Gastrocnemius medialis (tissue), 4 donors: ENCODE measurements at regions not wholly inside any gene's neighbourhood (a gene's known extent, or its start where the extent isn't known, plus 50 kb on each side); places are given as distances from the start of the nearest gene placed in this dataset.

Experiments
- ATAC-seq, 2 donors: fragments of 150-250 bp; one replicate each; pipeline ENCODE4 v1.9.1; 2016
- DNase-seq, 2 donors: peaks; one replicate each; pipeline ENCODE4 v3.0.0-alpha.2; 2019
- H3K27ac ChIP-seq, 4 donors: fragments of 200-600 bp; sonication (generic); 1 replicate in 1 of 4; 2 replicates in 3 of 4; pipeline ENCODE4 v1.5.1; 2016 to 2018; ENCODE audit warnings: mild to moderate bottlenecking in 2 of 4, moderate library complexity in 1 of 4
- H3K27me3 ChIP-seq, 3 donors: fragments of 200-600 bp; sonication (generic) in 2 of 3; 1 replicate in 1 of 3; 2 replicates in 2 of 3; pipeline versions ENCODE4 v1.5.1 to v1.6.0; 2016 to 2019; ENCODE audit warnings: mild to moderate bottlenecking in 1 of 3, moderate library complexity in 1 of 3
- H3K36me3 ChIP-seq, 2 donors: fragments of 200-600 bp; sonication (generic) in 1 of 2; one replicate each; pipeline ENCODE4 v1.5.1; 2017 to 2018
- H3K4me1 ChIP-seq, 2 donors: fragments of 200-600 bp; sonication (generic) in 1 of 2; one replicate each; pipeline ENCODE4 v1.5.1; 2016 to 2017; ENCODE audit warnings: mild to moderate bottlenecking in 2 of 2
- H3K4me3 ChIP-seq, 4 donors: fragments of 200-600 bp; sonication (generic) in 3 of 4; 1 replicate in 1 of 4; 2 replicates in 3 of 4; pipeline ENCODE4 v1.5.1; 2016 to 2019; ENCODE audit warnings: mild to moderate bottlenecking in 2 of 4
- H3K9me3 ChIP-seq, 3 donors: fragments of 200-600 bp; sonication (generic) in 2 of 3; 1 replicate in 1 of 3; 2 replicates in 2 of 3; pipeline ENCODE4 v1.5.1; 2016 to 2019
- CTCF ChIP-seq, 5 experiments: fragments of 450-650 bp in 3 of 5; fragments of 200-600 bp in 2 of 5; sonication (generic) in 2 of 5; IDR thresholded peaks in 4 of 5; conservative IDR thresholded peaks in 1 of 5; 1 replicate in 4 of 5; 2 replicates in 1 of 5; pipeline ENCODE4 v1.5.1; 2016 to 2019; ENCODE audit warnings: antibody characterized with exemption in 5 of 5, mild to moderate bottlenecking in 3 of 5, moderate library complexity in 3 of 5
- POLR2A ChIP-seq, 2 donors: fragments of 450-650 bp; IDR thresholded peaks; one replicate each; pipeline ENCODE4 v1.6.1; 2017; ENCODE audit warnings: antibody characterized with exemption in 2 of 2, mild to moderate bottlenecking in 2 of 2, moderate library complexity in 2 of 2
- in situ Hi-C, 4 donors: fragments of 200-750 bp; cut with MboI; loops; one replicate each; pipeline versions ENCODE4 v1.15.0 to v1.8.0; 2017; ENCODE audit warnings: low sequenced_read_pairs in 4 of 4
- intact Hi-C: fragments of 100-400 bp; cut with DNase I; formaldehyde crosslinking; loops from one replicate; pipeline ENCODE4 v1.15.1; 2023; ENCODE audit warnings: low total_unique reads

GRCh38 chr14:101353422-101353821, 207.9 kb upstream of the DIO3 start:
- no peak overlapping the region for H3K4me3 ChIP-seq
- ATAC-seq, result no peak
- no peak overlapping the region for H3K27ac ChIP-seq
- no peak for TF ChIP-seq CTCF (IDR thresholded peaks at IDR 0.05 in 4 of 5, conservative IDR thresholded peaks at IDR 0.05 in 1 of 5)
- TF ChIP-seq POLR2A (IDR thresholded peaks at IDR 0.05), result no peak
- H3K9me3 ChIP-seq, result no peaks in the 10 kb centered on the region
- H3K36me3 ChIP-seq, result no peaks in the 10 kb centered on the region
- H3K4me1 ChIP-seq, result no peaks in the 10 kb centered on the region
- DNase-seq, result no peak
- in situ Hi-C loops, result no loop called here
- H3K27me3 ChIP-seq, result no peaks in the 10 kb centered on the region
- intact Hi-C loops, result no loop called here

- no peaks in the 10 kb centered on the region for H3K27me3 ChIP-seq
- no peak for DNase-seq
- no peaks in the 10 kb centered on the region for H3K36me3 ChIP-seq
- H3K9me3 ChIP-seq, result no peaks in the 10 kb centered on the region
- ATAC-seq, result no peak
- H3K4me1 ChIP-seq, result peaks cover 0 to 3% of the 10 kb centered on the region in 2 donors
- in situ Hi-C loops, result no loop called here
- no peak overlapping the region for H3K27ac ChIP-seq
- no peak overlapping the region for H3K4me3 ChIP-seq
- TF ChIP-seq CTCF (IDR thresholded peaks at IDR 0.05 in 4 of 5, conservative IDR thresholded peaks at IDR 0.05 in 1 of 5) (no peak), POLR2A (IDR thresholded peaks at IDR 0.05) (no peak)
- intact Hi-C loops, result no loop called here
These were observed 206.6 kb upstream of the DIO3 start for GRCh38 chr14:101354726-101355125.

GRCh38 chr14:101355284-101355683, 206.0 kb upstream of the DIO3 start:
- H3K9me3 ChIP-seq, result no peaks in the 10 kb centered on the region
- no peak for ATAC-seq
- no peak for DNase-seq
- no peaks in the 10 kb centered on the region for H3K27me3 ChIP-seq
- H3K4me3 ChIP-seq, result no peak overlapping the region
- no peaks in the 10 kb centered on the region for H3K36me3 ChIP-seq
- intact Hi-C loops (no loop called here), in situ Hi-C loops (no loop called here)
- TF ChIP-seq POLR2A (IDR thresholded peaks at IDR 0.05), result no peak
- TF ChIP-seq CTCF (IDR thresholded peaks at IDR 0.05 in 4 of 5, conservative IDR thresholded peaks at IDR 0.05 in 1 of 5), result no peak
- H3K27ac ChIP-seq, result no peak overlapping the region
- peaks cover 0 to 3% of the 10 kb centered on the region in 2 donors for H3K4me1 ChIP-seq

GRCh38 chr14:101357038-101357437, 204.3 kb upstream of the DIO3 start:
- in situ Hi-C loops, result no loop called here
- no peak for TF ChIP-seq CTCF (IDR thresholded peaks at IDR 0.05 in 4 of 5, conservative IDR thresholded peaks at IDR 0.05 in 1 of 5)
- no peak for TF ChIP-seq POLR2A (IDR thresholded peaks at IDR 0.05)

More at GRCh38 chr14:101357038-101357437, 204.3 kb upstream of the DIO3 start:
- peaks cover 0 to 3% of the 10 kb centered on the region in 2 donors for H3K4me1 ChIP-seq
- intact Hi-C loops, result no loop called here
- no peak overlapping the region for H3K4me3 ChIP-seq
- DNase-seq (no peak), ATAC-seq (no peak)
- no peaks in the 10 kb centered on the region for H3K9me3 ChIP-seq
- H3K27ac ChIP-seq, result no peak overlapping the region
- H3K36me3 ChIP-seq, result no peaks in the 10 kb centered on the region
- H3K27me3 ChIP-seq, result no peaks in the 10 kb centered on the region
